HK-2 (cell line): ENCODE measurements at regions not wholly inside any gene's neighbourhood (a gene's known extent, or its start where the extent isn't known, plus 50 kb on each side); places are given as distances from the start of the nearest gene placed in this dataset.
A peak's percentile ranks its signal among the peaks of the same experiment; 100 is the strongest.

Source experiments
- DNase-seq: peaks from one replicate; pipeline ENCODE4 v3.0.0-alpha.2; 2018; ENCODE audit not compliant: unreplicated experiment

GRCh38 chrX:131778269-131779218 is 234.7 kb downstream of the OR13H1 start:
- no peak for DNase-seq

GRCh38 chrX:131779306-131779705 is 235.4 kb downstream of the OR13H1 start:
- DNase-seq, result no peak

GRCh38 chrX:131779741-131780140 is 235.9 kb downstream of the OR13H1 start:
- DNase-seq, result no peak

- DNase-seq, result no peak
Observed at GRCh38 chrX:131782646-131783045, 238.8 kb downstream of the OR13H1 start.

GRCh38 chrX:131783555-131784308 is 239.4 kb upstream of the STK26 start:
- DNase-seq, result no peak

GRCh38 chrX:131789664-131790063 is 233.4 kb upstream of the STK26 start:
- no peak for DNase-seq

- DNase-seq, result no peak
Observed at GRCh38 chrX:131791608-131792355, 231.3 kb upstream of the STK26 start.

GRCh38 chrX:131792356-131792749 is 230.7 kb upstream of the STK26 start:
- no peak for DNase-seq

- DNase-seq, result peak; percentile 8
Observed at GRCh38 chrX:131792789-131793462, 230.2 kb upstream of the STK26 start.

GRCh38 chrX:131795442-131796229 is 227.5 kb upstream of the STK26 start:
- DNase-seq, result no peak

- no peak for DNase-seq
Observed at GRCh38 chrX:131801066-131801465, 222.0 kb upstream of the STK26 start.

GRCh38 chrX:131801911-131802310 is 221.2 kb upstream of the STK26 start:
- DNase-seq, result no peak

- no peak for DNase-seq
Observed at GRCh38 chrX:131802836-131803626, 220.1 kb upstream of the STK26 start.

GRCh38 chrX:131812847-131813825 is 210.0 kb upstream of the STK26 start:
- DNase-seq, result no peak

- no peak for DNase-seq
Observed at GRCh38 chrX:131816551-131817136, 206.5 kb upstream of the STK26 start.

GRCh38 chrX:131818297-131818936 is 204.7 kb upstream of the STK26 start:
- no peak for DNase-seq

- DNase-seq, result no peak
Observed at GRCh38 chrX:131821945-131822622, 201.0 kb upstream of the STK26 start.
